ENCODE measurements at regions not wholly inside any gene's neighbourhood (a gene's known extent, or its start where the extent isn't known, plus 50 kb on each side); places are given as distances from the start of the nearest gene placed in this dataset.
A peak's percentile ranks its signal among the peaks of the same experiment; 100 is the strongest.

GRCh38 chr12:92065639-92066038, 80.0 kb downstream of the BTG1 start:
- peaks cover 25% of the 10 kb centered on the region for H3K4me1 ChIP-seq (ENCODE audit: insufficient read depth, low read length)
- no peak overlapping the region for H3K4me3 ChIP-seq (ENCODE audit: low read length)
- peaks cover 2 to 22% (median 4%) of the 10 kb centered on the region in 3 donors for H3K36me3 Mint-ChIP-seq
- H3K4me3 Mint-ChIP-seq, result peak overlapping the region in 1 of 7 donors; percentile 65
- no peaks in the 10 kb centered on the region for H3K27me3 ChIP-seq (ENCODE audit: insufficient read depth, low read length, poor library complexity, severe bottlenecking)
- peaks cover 16 to 48% (median 22%) of the 10 kb centered on the region in 3 donors for H3K4me1 Mint-ChIP-seq
- no peaks in the 10 kb centered on the region for H3K27me3 Mint-ChIP-seq
- peak overlapping the region in 3 of 8 donors; percentile 70 to 86 (median 82) for H3K27ac Mint-ChIP-seq
- no peaks in the 10 kb centered on the region for H3K36me3 ChIP-seq (ENCODE audit: insufficient read depth, low read length)
- no peaks in the 10 kb centered on the region for H3K9me3 Mint-ChIP-seq
- DNase-seq, result no peak
- H3K27ac ChIP-seq (ENCODE audit: low read depth, low read length), result no peak overlapping the region
- CTCF ChIA-PET, result interaction anchor here (0.8 kb wide), 1 partner anchor 68 kb away, joined by 3 read pairs; no protein-coding TSS in a partner anchor
- H3K9me3 ChIP-seq (ENCODE audit: low read length), result no peaks in the 10 kb centered on the region
- POLR2A ChIA-PET, result no interaction called here

DNA sequence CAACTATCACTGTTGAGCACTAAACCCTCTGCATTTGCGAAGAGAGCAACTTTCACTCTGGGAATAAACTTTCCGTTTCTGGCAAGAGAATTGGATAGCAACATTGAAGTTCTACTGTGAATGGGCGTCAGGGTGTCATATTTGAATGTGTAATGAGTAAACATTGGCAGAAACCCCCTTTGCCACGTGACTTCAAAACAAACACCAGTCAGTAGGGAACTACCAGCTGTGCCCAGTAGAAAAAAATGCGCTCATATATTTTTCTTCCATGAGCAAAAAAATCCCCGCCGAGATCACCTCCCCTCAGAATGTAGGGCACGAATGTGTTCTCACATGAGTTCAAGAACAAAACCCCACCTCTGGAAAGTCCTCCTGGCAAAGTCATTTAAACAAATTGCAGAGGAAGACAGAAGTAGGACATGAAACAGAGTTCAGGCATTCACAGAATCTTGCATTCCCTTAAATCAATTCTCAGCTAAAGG, 80.6 kb downstream of the BTG1 start:
- Histone ChIP-seq H3K36me3 (ENCODE audit: insufficient read depth, low read length) (no peaks in the 10 kb centered on the region), H3K9me3 (ENCODE audit: low read length) (no peaks in the 10 kb centered on the region), H3K27ac (ENCODE audit: low read depth, low read length) (no peak overlapping the region), H3K27me3 (ENCODE audit: insufficient read depth, low read length, poor library complexity, severe bottlenecking) (no peaks in the 10 kb centered on the region), H3K4me3 (ENCODE audit: low read length) (no peak overlapping the region), H3K4me1 (ENCODE audit: insufficient read depth, low read length) (peaks cover 27% of the 10 kb centered on the region)
- no peaks in the 10 kb centered on the region for H3K27me3 Mint-ChIP-seq
- peak in 4 of 5 donors; percentile 9 to 58 (median 53) for DNase-seq
- ChIA-PET POLR2A (no interaction called here), CTCF (interaction anchor here (0.8 kb wide), 1 partner anchor 68 kb away, joined by 3 read pairs; no protein-coding TSS in a partner anchor)
- no peaks in the 10 kb centered on the region for H3K9me3 Mint-ChIP-seq
- H3K27ac Mint-ChIP-seq, result peak overlapping the region in 7 of 8 donors; percentile 50 to 86 (median 70)
- H3K36me3 Mint-ChIP-seq, result peaks cover 2 to 22% (median 4%) of the 10 kb centered on the region in 3 donors
- H3K4me3 Mint-ChIP-seq, result peak overlapping the region; percentile 2 to 65 (median 42)
- H3K4me1 Mint-ChIP-seq, result peaks cover 16 to 52% (median 22%) of the 10 kb centered on the region in 3 donors

DNA sequence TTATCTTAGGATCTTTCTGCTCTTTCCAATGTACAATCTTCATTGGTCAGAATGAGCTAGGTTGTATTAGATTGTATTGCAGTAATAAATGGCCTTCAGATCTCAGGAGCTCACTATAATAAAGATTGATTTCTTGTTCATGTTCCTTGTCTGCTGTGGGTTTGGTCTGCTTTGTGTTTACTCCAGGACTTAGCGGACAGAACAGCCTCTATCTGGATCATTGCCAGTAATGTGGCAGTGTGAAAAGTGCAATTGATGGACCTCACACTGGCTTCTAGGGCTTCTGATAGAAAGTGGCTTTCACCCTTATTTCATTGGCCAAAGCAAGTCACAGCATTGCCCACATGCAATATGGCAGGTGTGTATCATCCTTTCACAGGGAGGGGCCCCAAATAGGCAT, 81.2 kb downstream of the BTG1 start:
- H3K4me3 Mint-ChIP-seq, result peak overlapping the region in 2 of 7 donors; percentile 17 to 54
- ChIA-PET CTCF (no interaction called here), POLR2A (no interaction called here)
- H3K36me3 Mint-ChIP-seq, result peaks cover 2 to 18% (median 4%) of the 10 kb centered on the region in 3 donors
- H3K27me3 ChIP-seq (ENCODE audit: insufficient read depth, low read length, poor library complexity, severe bottlenecking), result no peaks in the 10 kb centered on the region
- peak overlapping the region in 4 of 8 donors; percentile 1 to 50 (median 22) for H3K27ac Mint-ChIP-seq
- H3K27me3 Mint-ChIP-seq, result no peaks in the 10 kb centered on the region
- no peaks in the 10 kb centered on the region for H3K9me3 ChIP-seq (ENCODE audit: low read length)
- H3K4me1 Mint-ChIP-seq, result peaks cover 15 to 57% (median 23%) of the 10 kb centered on the region in 3 donors
- H3K9me3 Mint-ChIP-seq, result no peaks in the 10 kb centered on the region
- H3K4me3 ChIP-seq (ENCODE audit: low read length), result no peak overlapping the region
- H3K4me1 ChIP-seq (ENCODE audit: insufficient read depth, low read length), result peaks cover 33% of the 10 kb centered on the region
- H3K27ac ChIP-seq (ENCODE audit: low read depth, low read length), result no peak overlapping the region
- DNase-seq, result no peak
- no peaks in the 10 kb centered on the region for H3K36me3 ChIP-seq (ENCODE audit: insufficient read depth, low read length)

GRCh38 chr12:92063641-92064040, 82.0 kb downstream of the BTG1 start:
- H3K4me3 Mint-ChIP-seq, result no peak overlapping the region
- CTCF ChIA-PET, result interaction anchor here (1.4 kb wide), 1 partner anchor 9 kb away, joined by 4 read pairs; no protein-coding TSS in a partner anchor
- POLR2A ChIA-PET, result no interaction called here

GRCh38 chr12:92062539-92063493, 82.8 kb downstream of the BTG1 start:
- H3K4me1 ChIP-seq (ENCODE audit: insufficient read depth, low read length), result peaks cover 46% of the 10 kb centered on the region
- H3K27ac ChIP-seq (ENCODE audit: low read depth, low read length), result no peak overlapping the region
- H3K9me3 Mint-ChIP-seq, result no peaks in the 10 kb centered on the region
- no peak for DNase-seq
- H3K9me3 ChIP-seq (ENCODE audit: low read length), result no peaks in the 10 kb centered on the region
- H3K4me3 ChIP-seq (ENCODE audit: low read length), result no peak overlapping the region
- H3K4me1 Mint-ChIP-seq, result peaks cover 28 to 73% (median 39%) of the 10 kb centered on the region in 3 donors
- H3K27ac Mint-ChIP-seq, result peak overlapping the region in 2 of 8 donors; percentile 1 to 20
- ChIA-PET POLR2A (no interaction called here), CTCF (interaction anchor here (1.4 kb wide), 1 partner anchor 8 kb away, joined by 4 read pairs; no protein-coding TSS in a partner anchor)
- H3K27me3 ChIP-seq (ENCODE audit: insufficient read depth, low read length, poor library complexity, severe bottlenecking), result no peaks in the 10 kb centered on the region
- no peaks in the 10 kb centered on the region for H3K36me3 ChIP-seq (ENCODE audit: insufficient read depth, low read length)
- H3K4me3 Mint-ChIP-seq, result no peak overlapping the region
- peaks cover 2 to 18% (median 4%) of the 10 kb centered on the region in 3 donors for H3K36me3 Mint-ChIP-seq
- H3K27me3 Mint-ChIP-seq, result no peaks in the 10 kb centered on the region

More at GRCh38 chr12:92063641-92064040, 82.0 kb downstream of the BTG1 start:
- peaks cover 2 to 18% (median 4%) of the 10 kb centered on the region in 3 donors for H3K36me3 Mint-ChIP-seq
- H3K27me3 Mint-ChIP-seq, result no peaks in the 10 kb centered on the region
- no peak for DNase-seq
- peaks cover 41% of the 10 kb centered on the region for H3K4me1 ChIP-seq (ENCODE audit: insufficient read depth, low read length)
- H3K27ac Mint-ChIP-seq, result peak overlapping the region in 3 of 8 donors; percentile 7 to 44 (median 16)
- H3K9me3 Mint-ChIP-seq, result no peaks in the 10 kb centered on the region
- H3K27ac ChIP-seq (ENCODE audit: low read depth, low read length), result no peak overlapping the region
- no peak overlapping the region for H3K4me3 ChIP-seq (ENCODE audit: low read length)
- peaks cover 21 to 65% (median 30%) of the 10 kb centered on the region in 3 donors for H3K4me1 Mint-ChIP-seq
- no peaks in the 10 kb centered on the region for H3K27me3 ChIP-seq (ENCODE audit: insufficient read depth, low read length, poor library complexity, severe bottlenecking)
- no peaks in the 10 kb centered on the region for H3K36me3 ChIP-seq (ENCODE audit: insufficient read depth, low read length)
- no peaks in the 10 kb centered on the region for H3K9me3 ChIP-seq (ENCODE audit: low read length)

GRCh38 chr12:92061061-92061460, 84.6 kb downstream of the BTG1 start:
- no peak for DNase-seq
- no peaks in the 10 kb centered on the region for H3K9me3 ChIP-seq (ENCODE audit: low read length)
- peaks cover 52% of the 10 kb centered on the region for H3K4me1 ChIP-seq (ENCODE audit: insufficient read depth, low read length)
- Mint-ChIP-seq H3K4me3 (no peak overlapping the region), H3K9me3 (peaks cover 0 to 1% (median 0%) of the 10 kb centered on the region in 5 donors), H3K4me1 (peaks cover 39 to 86% (median 51%) of the 10 kb centered on the region in 3 donors), H3K36me3 (peaks cover 4 to 18% (median 4%) of the 10 kb centered on the region in 3 donors), H3K27me3 (no peaks in the 10 kb centered on the region), H3K27ac (no peak overlapping the region)
- no peak overlapping the region for H3K27ac ChIP-seq (ENCODE audit: low read depth, low read length)
- H3K4me3 ChIP-seq (ENCODE audit: low read length), result no peak overlapping the region
- no peaks in the 10 kb centered on the region for H3K27me3 ChIP-seq (ENCODE audit: insufficient read depth, low read length, poor library complexity, severe bottlenecking)
- ChIA-PET CTCF (no interaction called here), POLR2A (no interaction called here)
- H3K36me3 ChIP-seq (ENCODE audit: insufficient read depth, low read length), result no peaks in the 10 kb centered on the region

DNA sequence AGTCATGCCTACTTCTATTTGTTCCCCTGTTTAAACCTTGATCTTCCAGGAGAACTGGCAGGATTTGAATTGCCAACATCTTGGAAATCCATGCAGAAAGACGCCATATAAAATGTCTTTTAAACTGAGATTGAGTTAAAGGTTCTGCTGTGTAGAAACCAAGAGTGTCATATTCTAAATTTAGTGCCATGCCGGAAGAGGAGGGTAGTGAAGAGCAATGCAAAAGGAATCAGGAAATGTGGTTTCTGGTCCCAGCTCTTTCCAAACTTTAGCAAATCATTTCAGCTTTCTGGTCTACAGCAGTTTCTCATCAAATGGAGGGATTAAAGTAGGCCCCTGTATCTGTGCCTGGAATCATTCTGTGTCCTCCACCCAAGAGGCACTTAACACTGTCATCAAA, 85.7 kb downstream of the BTG1 start:
- Histone ChIP-seq H3K4me3 (ENCODE audit: low read length) (no peak overlapping the region), H3K36me3 (ENCODE audit: insufficient read depth, low read length) (no peaks in the 10 kb centered on the region), H3K27ac (ENCODE audit: low read depth, low read length) (no peak overlapping the region), H3K9me3 (ENCODE audit: low read length) (no peaks in the 10 kb centered on the region), H3K4me1 (ENCODE audit: insufficient read depth, low read length) (peaks cover 53% of the 10 kb centered on the region), H3K27me3 (ENCODE audit: insufficient read depth, low read length, poor library complexity, severe bottlenecking) (no peaks in the 10 kb centered on the region)
- peaks cover 44 to 86% (median 51%) of the 10 kb centered on the region in 3 donors for H3K4me1 Mint-ChIP-seq
- ChIA-PET CTCF (no interaction called here), POLR2A (no interaction called here)
- H3K36me3 Mint-ChIP-seq, result peaks cover 4 to 18% (median 4%) of the 10 kb centered on the region in 3 donors
- no peaks in the 10 kb centered on the region for H3K27me3 Mint-ChIP-seq
- DNase-seq, result no peak
- H3K27ac Mint-ChIP-seq, result peak overlapping the region in 1 of 8 donors; percentile 42
- peaks cover 0 to 1% (median 0%) of the 10 kb centered on the region in 5 donors for H3K9me3 Mint-ChIP-seq
- no peak overlapping the region for H3K4me3 Mint-ChIP-seq

DNA sequence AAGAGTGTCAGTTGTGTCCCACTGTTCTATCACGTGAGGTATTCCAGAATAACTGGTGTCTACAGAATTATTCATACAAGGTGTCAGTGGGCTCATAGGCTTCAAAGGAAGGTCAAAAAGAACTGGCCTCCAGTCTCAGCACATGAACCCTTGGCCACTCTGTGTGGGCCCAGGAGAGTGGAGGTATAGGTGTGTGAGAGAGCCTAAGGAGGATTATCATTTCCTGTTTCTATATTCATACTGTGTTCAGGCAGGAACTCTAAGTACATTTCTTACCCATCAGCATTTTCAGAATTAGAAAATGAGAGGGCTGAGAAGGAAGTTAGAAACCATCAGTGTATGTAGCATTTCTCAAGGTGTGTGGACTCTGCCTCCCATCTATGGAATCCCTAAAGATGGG, 87.0 kb downstream of the BTG1 start:
- Mint-ChIP-seq H3K9me3 (peaks cover 0 to 1% (median 0%) of the 10 kb centered on the region in 5 donors), H3K4me3 (peak overlapping the region in 5 of 7 donors; percentile 0 to 32 (median 12)), H3K36me3 (peaks cover 4 to 12% (median 4%) of the 10 kb centered on the region in 3 donors), H3K27ac (peak overlapping the region in 6 of 8 donors; percentile 3 to 77 (median 69)), H3K27me3 (no peaks in the 10 kb centered on the region), H3K4me1 (peaks cover 35 to 76% (median 49%) of the 10 kb centered on the region in 3 donors)
- H3K27me3 ChIP-seq (ENCODE audit: insufficient read depth, low read length, poor library complexity, severe bottlenecking), result no peaks in the 10 kb centered on the region
- no peaks in the 10 kb centered on the region for H3K36me3 ChIP-seq (ENCODE audit: insufficient read depth, low read length)
- no peak for DNase-seq
- CTCF ChIA-PET, result no interaction called here
- no peaks in the 10 kb centered on the region for H3K9me3 ChIP-seq (ENCODE audit: low read length)
- no peak overlapping the region for H3K27ac ChIP-seq (ENCODE audit: low read depth, low read length)
- no peak overlapping the region for H3K4me3 ChIP-seq (ENCODE audit: low read length)
- POLR2A ChIA-PET, result no interaction called here
- H3K4me1 ChIP-seq (ENCODE audit: insufficient read depth, low read length), result peaks cover 57% of the 10 kb centered on the region
